ENCODE measurements at regions not wholly inside any gene's neighbourhood (a gene's known extent, or its start where the extent isn't known, plus 50 kb on each side); places are given as distances from the start of the nearest gene placed in this dataset.

GRCh38 chr13:59176775-59177174 is 987.0 kb downstream of the DIAPH3 start:
- no peak overlapping the region for H3K27ac Mint-ChIP-seq
- H3K27me3 Mint-ChIP-seq (ENCODE audit: low read depth) = no peaks in the 10 kb centered on the region
- no peaks in the 10 kb centered on the region for H3K4me1 Mint-ChIP-seq (ENCODE audit: low read depth)

DNA sequence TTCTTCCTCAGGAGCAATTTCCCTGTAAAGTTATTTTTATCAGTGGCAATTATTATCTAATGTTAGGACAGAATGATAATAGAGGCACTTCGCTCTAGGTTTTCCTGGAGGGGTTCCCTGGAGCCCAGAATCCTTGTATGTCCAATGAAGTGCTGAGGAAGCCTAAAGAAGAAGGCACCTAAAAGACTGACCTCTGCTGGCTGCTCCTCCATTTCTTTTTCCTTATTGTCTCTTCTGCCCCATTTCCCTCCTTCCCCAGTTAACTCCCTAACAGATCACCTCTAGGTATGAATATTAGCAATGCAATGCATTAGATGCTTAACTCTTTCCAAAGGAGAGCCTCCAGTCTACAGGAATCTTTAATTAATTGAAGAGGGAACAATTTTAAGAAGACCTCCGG is 985.4 kb downstream of the DIAPH3 start:
- Mint-ChIP-seq H3K36me3 (ENCODE audit: low read depth) (no peaks in the 10 kb centered on the region), H3K27ac (no peak overlapping the region), H3K4me1 (ENCODE audit: low read depth) (no peaks in the 10 kb centered on the region), H3K9me3 (ENCODE audit: insufficient read depth) (no peaks in the 10 kb centered on the region), H3K4me3 (no peak overlapping the region), H3K27me3 (ENCODE audit: low read depth) (no peaks in the 10 kb centered on the region)
- ATAC-seq (no peak), DNase-seq (no peak)
- POLR2A ChIA-PET = no interaction called here
- CTCF ChIA-PET = no interaction called here

More at GRCh38 chr13:59176775-59177174, 987.0 kb downstream of the DIAPH3 start:
- DNase-seq = no peak
- no peaks in the 10 kb centered on the region for H3K9me3 Mint-ChIP-seq (ENCODE audit: insufficient read depth)
- no peaks in the 10 kb centered on the region for H3K36me3 Mint-ChIP-seq (ENCODE audit: low read depth)
- no peak for ATAC-seq
- CTCF ChIA-PET = no interaction called here
- H3K4me3 Mint-ChIP-seq = no peak overlapping the region
- POLR2A ChIA-PET = no interaction called here

- no peak overlapping the region for H3K4me3 Mint-ChIP-seq
- H3K4me1 Mint-ChIP-seq (ENCODE audit: low read depth) = no peaks in the 10 kb centered on the region
- no peak overlapping the region for H3K27ac Mint-ChIP-seq
- ChIA-PET POLR2A (no interaction called here), CTCF (no interaction called here)
- ATAC-seq (no peak), DNase-seq (no peak)
- peaks cover 3% of the 10 kb centered on the region for H3K9me3 Mint-ChIP-seq (ENCODE audit: insufficient read depth)
- H3K36me3 Mint-ChIP-seq (ENCODE audit: low read depth) = no peaks in the 10 kb centered on the region
- H3K27me3 Mint-ChIP-seq (ENCODE audit: low read depth) = no peaks in the 10 kb centered on the region
These were observed 981.5 kb downstream of the DIAPH3 start for GRCh38 chr13:59182241-59182640.

DNA sequence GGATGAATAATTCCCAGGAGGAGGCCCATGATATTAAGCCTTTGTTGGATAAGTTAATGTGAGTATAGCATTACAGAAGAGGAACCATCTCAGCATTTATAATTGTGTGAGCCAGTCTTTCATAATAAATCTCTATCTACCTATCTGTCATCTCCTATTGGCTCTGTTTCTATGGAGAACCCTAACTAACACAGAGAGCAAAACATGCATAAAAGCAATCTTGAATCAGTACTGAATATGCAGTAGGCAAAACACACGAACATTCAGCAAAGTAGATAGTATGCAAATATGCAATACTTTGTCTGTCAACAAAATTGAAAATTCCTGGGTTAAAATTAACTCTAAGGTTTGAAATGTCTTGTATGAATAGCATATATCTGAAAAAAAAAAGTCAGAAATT is 966.3 kb downstream of the DIAPH3 start:
- no peak for DNase-seq
- no peak for ATAC-seq
- ChIA-PET CTCF (no interaction called here), POLR2A (no interaction called here)
- H3K4me3 Mint-ChIP-seq = no peak overlapping the region
- no peaks in the 10 kb centered on the region for H3K9me3 Mint-ChIP-seq (ENCODE audit: insufficient read depth)
- no peaks in the 10 kb centered on the region for H3K4me1 Mint-ChIP-seq (ENCODE audit: low read depth)
- no peak overlapping the region for H3K27ac Mint-ChIP-seq
- no peaks in the 10 kb centered on the region for H3K36me3 Mint-ChIP-seq (ENCODE audit: low read depth)
- H3K27me3 Mint-ChIP-seq (ENCODE audit: low read depth) = no peaks in the 10 kb centered on the region

- Mint-ChIP-seq H3K9me3 (ENCODE audit: insufficient read depth) (no peaks in the 10 kb centered on the region), H3K27ac (no peak overlapping the region), H3K36me3 (ENCODE audit: low read depth) (no peaks in the 10 kb centered on the region), H3K27me3 (ENCODE audit: low read depth) (no peaks in the 10 kb centered on the region), H3K4me1 (ENCODE audit: low read depth) (no peaks in the 10 kb centered on the region), H3K4me3 (no peak overlapping the region)
- DNase-seq (no peak), ATAC-seq (no peak)
- POLR2A ChIA-PET = no interaction called here
- CTCF ChIA-PET = no interaction called here
These were observed 961.9 kb downstream of the DIAPH3 start for GRCh38 chr13:59201841-59202240.

GRCh38 chr13:59203855-59204254 is 959.9 kb downstream of the DIAPH3 start:
- POLR2A ChIA-PET = no interaction called here
- no peak overlapping the region for H3K4me3 Mint-ChIP-seq
- ATAC-seq = no peak

GRCh38 chr13:59205501-59205900 is 958.2 kb downstream of the DIAPH3 start:
- Mint-ChIP-seq H3K27ac (no peak overlapping the region), H3K27me3 (ENCODE audit: low read depth) (no peaks in the 10 kb centered on the region), H3K4me3 (no peak overlapping the region), H3K9me3 (ENCODE audit: insufficient read depth) (no peaks in the 10 kb centered on the region), H3K4me1 (ENCODE audit: low read depth) (no peaks in the 10 kb centered on the region), H3K36me3 (ENCODE audit: low read depth) (no peaks in the 10 kb centered on the region)
- ATAC-seq = no peak
- DNase-seq = no peak
- POLR2A ChIA-PET = no interaction called here
- CTCF ChIA-PET = no interaction called here

More at GRCh38 chr13:59203855-59204254, 959.9 kb downstream of the DIAPH3 start:
- Mint-ChIP-seq H3K36me3 (ENCODE audit: low read depth) (no peaks in the 10 kb centered on the region), H3K27me3 (ENCODE audit: low read depth) (no peaks in the 10 kb centered on the region), H3K4me1 (ENCODE audit: low read depth) (no peaks in the 10 kb centered on the region), H3K9me3 (ENCODE audit: insufficient read depth) (no peaks in the 10 kb centered on the region), H3K27ac (no peak overlapping the region)
- no peak for DNase-seq
- CTCF ChIA-PET = no interaction called here

GRCh38 chr13:59208405-59209195 is 955.1 kb downstream of the DIAPH3 start:
- ATAC-seq = no peak
- no peaks in the 10 kb centered on the region for H3K27me3 Mint-ChIP-seq (ENCODE audit: low read depth)
- H3K4me1 Mint-ChIP-seq (ENCODE audit: low read depth) = no peaks in the 10 kb centered on the region
- ChIA-PET CTCF (no interaction called here), POLR2A (no interaction called here)
- H3K4me3 Mint-ChIP-seq = no peak overlapping the region
- H3K27ac Mint-ChIP-seq = no peak overlapping the region
- DNase-seq = no peak
- H3K36me3 Mint-ChIP-seq (ENCODE audit: low read depth) = no peaks in the 10 kb centered on the region
- H3K9me3 Mint-ChIP-seq (ENCODE audit: insufficient read depth) = no peaks in the 10 kb centered on the region

GRCh38 chr13:59210543-59210942 is 953.2 kb downstream of the DIAPH3 start:
- Mint-ChIP-seq H3K36me3 (ENCODE audit: low read depth) (no peaks in the 10 kb centered on the region), H3K4me1 (ENCODE audit: low read depth) (no peaks in the 10 kb centered on the region), H3K4me3 (no peak overlapping the region), H3K27ac (no peak overlapping the region), H3K9me3 (ENCODE audit: insufficient read depth) (no peaks in the 10 kb centered on the region), H3K27me3 (ENCODE audit: low read depth) (no peaks in the 10 kb centered on the region)
- ATAC-seq (no peak), DNase-seq (no peak)
- POLR2A ChIA-PET = no interaction called here
- CTCF ChIA-PET = no interaction called here

DNA sequence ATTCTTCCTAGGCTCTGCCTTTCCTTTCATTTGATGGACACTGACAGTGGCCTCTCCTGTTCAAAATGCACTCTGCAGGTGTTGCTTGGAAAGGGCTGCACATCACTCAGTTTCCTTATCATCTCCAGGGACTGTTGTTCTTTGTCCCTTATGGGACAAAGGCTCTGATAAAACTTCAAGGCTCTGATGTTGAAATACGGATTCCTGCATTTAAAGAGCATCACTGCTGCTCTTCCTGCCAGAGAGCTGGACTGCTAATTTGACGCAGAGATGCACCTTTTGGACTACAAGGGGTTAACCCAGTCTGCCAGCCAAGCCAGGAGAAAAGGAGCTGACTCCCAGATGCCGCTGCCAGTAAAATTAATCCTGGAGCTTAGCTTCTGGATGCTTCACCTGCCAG is 952.1 kb downstream of the DIAPH3 start:
- Mint-ChIP-seq H3K27me3 (ENCODE audit: low read depth) (no peaks in the 10 kb centered on the region), H3K4me1 (ENCODE audit: low read depth) (no peaks in the 10 kb centered on the region), H3K27ac (no peak overlapping the region), H3K9me3 (ENCODE audit: insufficient read depth) (no peaks in the 10 kb centered on the region), H3K4me3 (no peak overlapping the region), H3K36me3 (ENCODE audit: low read depth) (no peaks in the 10 kb centered on the region)
- ATAC-seq (no peak), DNase-seq (no peak)
- ChIA-PET CTCF (no interaction called here), POLR2A (no interaction called here)

GRCh38 chr13:59229401-59229800 is 934.3 kb downstream of the DIAPH3 start:
- Mint-ChIP-seq H3K4me1 (ENCODE audit: low read depth) (peaks cover 5% of the 10 kb centered on the region), H3K4me3 (no peak overlapping the region), H3K27ac (no peak overlapping the region), H3K36me3 (ENCODE audit: low read depth) (no peaks in the 10 kb centered on the region), H3K27me3 (ENCODE audit: low read depth) (no peaks in the 10 kb centered on the region), H3K9me3 (ENCODE audit: insufficient read depth) (no peaks in the 10 kb centered on the region)
- DNase-seq (no peak), ATAC-seq (no peak)
- ChIA-PET CTCF (no interaction called here), POLR2A (no interaction called here)

- Mint-ChIP-seq H3K9me3 (ENCODE audit: insufficient read depth) (no peaks in the 10 kb centered on the region), H3K4me3 (no peak overlapping the region), H3K27ac (no peak overlapping the region), H3K4me1 (ENCODE audit: low read depth) (peaks cover 5% of the 10 kb centered on the region), H3K27me3 (ENCODE audit: low read depth) (no peaks in the 10 kb centered on the region), H3K36me3 (ENCODE audit: low read depth) (no peaks in the 10 kb centered on the region)
- CTCF ChIA-PET = no interaction called here
- DNase-seq (no peak), ATAC-seq (no peak)
- POLR2A ChIA-PET = no interaction called here
These were observed 933.9 kb downstream of the DIAPH3 start for GRCh38 chr13:59229861-59230260.
